Erythroblast (primary cell): ENCODE measurements at regions not wholly inside any gene's neighbourhood (a gene's known extent, or its start where the extent isn't known, plus 50 kb on each side); places are given as distances from the start of the nearest gene placed in this dataset.

Experiments
- GATA1 ChIP-seq: IDR thresholded peaks from 2 replicates; pipeline ENCODE4 v1.6.1; 2011; ENCODE audit warnings: low read depth, mild to moderate bottlenecking, control low read depth, low read length, moderate library complexity
- POLR2A ChIP-seq: IDR thresholded peaks from 2 replicates; pipeline ENCODE4 v1.6.1; 2011; ENCODE audit warnings: mild to moderate bottlenecking, low read length

DNA sequence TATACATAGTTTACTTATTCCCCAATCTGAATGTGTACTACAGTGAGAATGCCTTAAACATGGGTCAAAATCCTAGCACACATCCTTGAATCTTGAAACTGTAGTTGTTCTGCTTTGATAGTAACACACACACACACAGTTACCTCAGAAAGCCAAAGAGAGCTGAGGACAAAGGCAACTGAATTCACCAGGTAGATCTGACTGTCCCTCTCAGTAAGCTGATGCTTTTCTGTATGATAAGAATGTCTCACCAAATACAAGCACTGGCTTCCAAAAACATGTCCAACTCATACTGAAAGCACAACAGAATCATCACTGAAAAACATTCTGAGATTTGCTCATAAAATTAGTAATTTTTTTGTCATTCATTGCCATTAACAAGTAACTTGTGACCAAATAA is 104.3 kb upstream of the DYNLRB2 start:
- TF ChIP-seq POLR2A (no peak), GATA1 (no peak)
